Activated naive CD4-positive, alpha-beta T cell treated with anti-CD3 and anti-CD28 coated beads, Interleukin-2, amount 10 ng/mL, durations not matched to agents 7 days and 5 days (primary cell): ENCODE measurements at regions not wholly inside any gene's neighbourhood (a gene's known extent, or its start where the extent isn't known, plus 50 kb on each side); places are given as distances from the start of the nearest gene placed in this dataset.
"Not testable (repeated sequence)": the region's sequence is repeated elsewhere in the genome, so short reads cannot be mapped to it uniquely, and the experiment has no call there.

Source experiments
- CTCF ChIA-PET: fragments of 350-600 bp; sonication (Branson Sonifier 250); formaldehyde crosslinking; loops from one replicate; lab custom pipeline; 2021; ENCODE audit warnings: antibody characterized with exemption; lab: Charles Lee
- DNase-seq: peaks from one replicate; pipeline ENCODE4 v3.0.0-alpha.2; 2020
- H3K27ac Mint-ChIP-seq: one replicate; pipeline ENCODE4 v1.8.0; 2021; ENCODE audit warnings: mild to moderate bottlenecking, moderate library complexity, mixed read lengths
- H3K27me3 Mint-ChIP-seq: one replicate; pipeline ENCODE4 v1.8.0; 2021; ENCODE audit warnings: mild to moderate bottlenecking, mixed read lengths
- H3K36me3 Mint-ChIP-seq: one replicate; pipeline ENCODE4 v1.8.0; 2021; ENCODE audit warnings: mixed read lengths
- H3K4me1 Mint-ChIP-seq: one replicate; pipeline ENCODE4 v1.8.0; 2021; ENCODE audit warnings: mixed read lengths
- H3K4me3 Mint-ChIP-seq: one replicate; pipeline ENCODE4 v1.8.0; 2021; ENCODE audit warnings: mild to moderate bottlenecking, moderate library complexity, mixed read lengths
- H3K9me3 Mint-ChIP-seq: one replicate; pipeline ENCODE4 v1.8.0; 2021; ENCODE audit warnings: mixed read lengths

DNA sequence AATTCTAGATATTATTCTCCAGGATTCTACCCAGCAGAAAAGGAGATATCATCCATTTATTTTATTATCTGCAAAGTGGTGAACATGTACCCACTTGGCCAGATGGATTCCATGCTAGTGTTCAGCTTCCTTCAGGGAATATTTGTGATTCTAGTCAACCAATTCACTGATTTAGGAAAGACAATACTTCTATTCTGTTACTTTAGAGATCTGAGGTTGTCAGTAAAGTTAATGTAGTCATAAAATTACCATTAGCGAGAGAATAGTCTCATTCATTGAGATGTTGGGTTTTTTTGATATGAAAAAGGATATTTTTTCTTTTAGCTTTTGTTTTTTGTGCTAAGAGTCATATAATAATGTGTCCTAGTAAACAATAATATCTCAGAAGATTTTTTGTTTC lies 222.8 kb downstream of the CGGBP1 start:
- H3K9me3 Mint-ChIP-seq = no peaks in the 10 kb centered on the region
- H3K27ac Mint-ChIP-seq = no peak overlapping the region
- no peaks in the 10 kb centered on the region for H3K4me1 Mint-ChIP-seq
- H3K27me3 Mint-ChIP-seq = no peaks in the 10 kb centered on the region
- no peaks in the 10 kb centered on the region for H3K36me3 Mint-ChIP-seq
- DNase-seq = no peak
- no peak overlapping the region for H3K4me3 Mint-ChIP-seq
- CTCF ChIA-PET = interaction anchor here (0.8 kb wide), 1 partner anchor 64 kb away, joined by 3 read pairs; no protein-coding TSS in a partner anchor

DNA sequence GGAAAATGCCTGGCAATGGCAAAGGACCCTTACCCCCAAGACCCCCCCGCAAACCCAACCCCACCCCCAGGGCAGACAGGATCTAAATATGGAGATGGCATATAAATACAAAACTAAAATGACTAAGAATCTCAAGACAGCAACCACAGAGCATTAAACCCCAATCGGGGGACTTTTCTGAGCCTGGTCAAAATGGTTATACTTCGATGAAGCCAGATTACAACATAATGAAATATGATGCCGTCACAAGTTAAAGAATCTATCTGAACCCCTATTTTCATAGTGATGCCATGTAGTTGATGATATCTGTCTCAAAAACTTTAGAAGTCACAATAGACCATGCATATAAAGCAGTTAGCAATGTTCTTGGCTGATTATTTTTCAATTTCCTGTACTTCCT lies 223.6 kb downstream of the CGGBP1 start:
- no peak for DNase-seq
- Mint-ChIP-seq H3K4me1 (no peaks in the 10 kb centered on the region), H3K27ac (no peak overlapping the region), H3K27me3 (no peaks in the 10 kb centered on the region), H3K4me3 (no peak overlapping the region), H3K36me3 (no peaks in the 10 kb centered on the region), H3K9me3 (no peaks in the 10 kb centered on the region)
- CTCF ChIA-PET = no interaction called here

DNA sequence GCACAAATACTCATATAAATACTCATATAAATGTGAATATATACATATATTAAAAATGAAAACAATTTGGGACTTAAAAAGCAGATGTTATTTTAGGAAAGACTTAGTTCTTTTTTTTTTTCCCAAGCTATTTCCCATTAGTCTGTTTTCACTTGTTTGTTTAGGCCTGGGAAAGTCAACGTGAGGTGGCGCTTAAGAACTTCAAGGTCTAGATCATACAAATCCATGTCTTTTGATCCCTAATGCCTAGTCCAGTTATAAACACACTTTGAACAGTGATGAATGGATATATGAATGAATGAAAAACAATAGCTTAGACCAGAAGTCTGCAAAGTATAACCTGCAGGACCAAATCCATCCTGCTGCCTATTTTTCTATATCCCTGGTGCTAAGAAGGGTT lies 224.5 kb downstream of the CGGBP1 start:
- CTCF ChIA-PET = no interaction called here
- no peak overlapping the region for H3K27ac Mint-ChIP-seq
- no peaks in the 10 kb centered on the region for H3K9me3 Mint-ChIP-seq
- no peaks in the 10 kb centered on the region for H3K27me3 Mint-ChIP-seq
- no peak overlapping the region for H3K4me3 Mint-ChIP-seq
- DNase-seq = no peak
- H3K36me3 Mint-ChIP-seq = no peaks in the 10 kb centered on the region
- H3K4me1 Mint-ChIP-seq = no peaks in the 10 kb centered on the region

DNA sequence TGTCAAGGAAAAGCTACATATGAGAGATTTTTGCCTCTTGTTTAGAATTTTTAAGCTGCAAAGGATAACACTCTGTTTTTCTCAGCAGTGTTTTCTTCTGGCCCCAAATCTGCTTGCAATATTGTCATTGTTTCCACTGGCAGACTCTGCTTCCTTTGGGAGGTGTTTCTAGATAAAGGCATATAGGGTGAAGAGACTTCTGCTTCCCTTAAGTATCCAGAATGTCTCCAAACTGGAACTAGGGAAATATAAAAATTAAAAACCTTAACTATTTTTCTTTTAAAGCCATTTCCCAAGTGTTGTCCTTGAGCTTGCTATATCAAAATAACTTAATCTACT lies 225.8 kb downstream of the CGGBP1 start:
- Mint-ChIP-seq H3K9me3 (no peaks in the 10 kb centered on the region), H3K36me3 (no peaks in the 10 kb centered on the region), H3K27ac (no peak overlapping the region), H3K27me3 (no peaks in the 10 kb centered on the region), H3K4me1 (no peaks in the 10 kb centered on the region), H3K4me3 (no peak overlapping the region)
- DNase-seq = no peak
- CTCF ChIA-PET = no interaction called here

DNA sequence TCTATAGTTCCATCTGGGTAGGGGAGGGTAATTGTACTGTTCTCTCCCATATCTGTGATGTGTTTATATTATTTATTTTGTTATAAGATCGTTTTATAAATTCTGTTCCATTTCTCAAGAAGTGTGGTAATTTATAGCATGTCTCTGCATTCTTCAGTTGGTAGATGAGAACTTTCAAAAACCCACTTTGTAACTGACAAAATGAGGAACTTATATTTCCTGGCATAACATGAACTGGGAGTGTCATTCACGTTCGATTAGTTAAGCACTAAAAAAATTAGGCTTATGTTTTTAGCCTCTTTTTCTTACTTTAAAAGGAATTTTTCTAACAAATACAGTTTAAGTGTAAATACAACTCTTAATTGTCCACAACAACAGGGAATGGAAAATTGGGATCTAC lies 230.8 kb downstream of the CGGBP1 start:
- DNase-seq = no peak
- no peaks in the 10 kb centered on the region for H3K4me1 Mint-ChIP-seq
- H3K27me3 Mint-ChIP-seq = no peaks in the 10 kb centered on the region
- H3K9me3 Mint-ChIP-seq = no peaks in the 10 kb centered on the region
- H3K4me3 Mint-ChIP-seq = no peak overlapping the region
- H3K36me3 Mint-ChIP-seq = no peaks in the 10 kb centered on the region
- CTCF ChIA-PET = no interaction called here
- no peak overlapping the region for H3K27ac Mint-ChIP-seq

DNA sequence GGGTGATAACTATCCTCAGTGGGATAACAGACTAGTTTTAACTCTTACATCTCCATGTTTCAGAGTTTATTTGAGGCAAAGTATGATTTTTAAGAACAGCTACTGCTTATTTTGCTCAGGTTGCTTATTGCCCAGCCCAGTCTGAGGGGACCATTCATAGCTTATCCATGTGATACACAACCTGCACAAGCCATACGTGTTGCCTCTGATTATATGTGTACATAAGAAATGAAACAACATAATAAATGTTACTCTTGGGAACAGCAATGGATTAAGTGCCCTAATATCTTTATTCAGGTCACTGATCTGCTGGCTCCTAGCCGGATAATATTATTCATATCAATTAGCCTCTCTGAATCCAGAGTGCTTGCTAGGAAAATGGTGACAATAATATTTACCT lies 236.2 kb downstream of the CGGBP1 start:
- Mint-ChIP-seq H3K27me3 (no peaks in the 10 kb centered on the region), H3K4me1 (no peaks in the 10 kb centered on the region), H3K36me3 (no peaks in the 10 kb centered on the region), H3K27ac (no peak overlapping the region), H3K4me3 (no peak overlapping the region), H3K9me3 (no peaks in the 10 kb centered on the region)
- CTCF ChIA-PET = no interaction called here
- DNase-seq = no peak

DNA sequence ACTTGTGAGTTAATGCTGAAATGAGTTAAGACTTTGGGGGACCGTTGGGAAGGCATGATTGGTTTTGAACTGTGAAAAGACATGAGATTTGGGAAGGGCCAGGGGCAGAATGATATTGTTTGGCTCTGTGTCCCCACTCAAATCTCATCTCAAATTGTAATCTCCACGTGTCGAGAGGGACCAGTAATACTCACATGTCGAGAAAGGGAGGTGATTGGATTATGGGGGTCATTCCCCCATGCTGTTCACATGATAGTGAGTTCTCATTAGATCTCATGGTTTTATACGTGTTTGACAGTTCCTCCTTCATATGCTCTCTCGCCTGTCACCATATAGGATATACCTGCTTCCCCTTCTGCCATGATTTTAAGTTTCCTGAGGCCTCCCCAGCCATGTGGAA lies 245.3 kb downstream of the CGGBP1 start:
- H3K27ac Mint-ChIP-seq, H3K4me1 Mint-ChIP-seq, H3K27me3 Mint-ChIP-seq, CTCF ChIA-PET, DNase-seq, H3K36me3 Mint-ChIP-seq, H3K4me3 Mint-ChIP-seq, H3K9me3 Mint-ChIP-seq: not testable (repeated sequence)

DNA sequence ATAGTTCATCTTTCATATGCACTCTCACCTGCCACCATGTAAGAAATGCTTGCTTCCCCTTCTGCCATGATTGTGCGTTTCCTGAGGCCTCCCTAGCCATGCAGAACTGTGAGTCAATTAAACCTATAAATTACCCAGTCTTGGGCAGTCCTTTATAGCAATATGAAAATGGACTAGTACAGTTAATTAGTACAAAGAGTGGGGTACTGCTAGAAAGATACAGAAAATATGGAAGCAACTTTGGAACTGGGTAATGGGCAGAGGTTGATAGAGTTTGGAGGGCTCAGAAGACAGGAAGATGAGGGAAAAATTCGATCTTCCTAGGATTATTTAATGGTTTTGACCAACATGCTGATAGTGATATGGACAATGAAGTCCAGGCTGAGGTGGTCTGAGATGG lies 246.9 kb downstream of the CGGBP1 start:
- H3K9me3 Mint-ChIP-seq = no peaks in the 10 kb centered on the region
- H3K27ac Mint-ChIP-seq = no peak overlapping the region
- CTCF ChIA-PET = no interaction called here
- no peak overlapping the region for H3K4me3 Mint-ChIP-seq
- no peaks in the 10 kb centered on the region for H3K4me1 Mint-ChIP-seq
- no peak for DNase-seq
- no peaks in the 10 kb centered on the region for H3K36me3 Mint-ChIP-seq
- no peaks in the 10 kb centered on the region for H3K27me3 Mint-ChIP-seq

DNA sequence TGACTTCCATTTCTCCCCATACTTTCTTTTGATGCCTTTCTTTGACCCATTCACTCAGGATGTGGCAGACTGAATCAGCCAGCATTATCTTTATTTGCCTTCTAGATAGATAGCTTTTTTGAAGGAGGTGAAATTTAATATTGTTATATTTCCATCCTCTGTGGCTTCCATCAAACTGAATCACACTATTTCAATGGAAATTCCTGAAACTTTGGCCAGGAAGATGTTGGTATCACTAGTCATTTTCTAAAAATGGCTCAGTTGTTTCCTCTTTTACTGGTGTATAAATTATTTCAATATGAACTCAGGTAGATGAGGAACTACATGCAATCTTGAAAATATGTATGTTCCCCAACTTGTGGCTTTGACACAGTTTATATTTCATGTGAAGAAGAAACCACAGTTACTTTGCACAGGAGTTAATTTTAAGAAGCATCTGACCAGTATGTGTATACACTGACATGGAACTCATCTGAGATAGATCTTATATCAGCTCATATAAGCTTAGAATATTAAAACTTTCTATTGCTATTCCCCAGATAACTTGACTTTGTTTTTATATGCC lies 248.3 kb downstream of the CGGBP1 start:
- Mint-ChIP-seq H3K36me3 (no peaks in the 10 kb centered on the region), H3K27ac (no peak overlapping the region), H3K4me1 (peaks cover 3% of the 10 kb centered on the region), H3K9me3 (no peaks in the 10 kb centered on the region), H3K27me3 (no peaks in the 10 kb centered on the region), H3K4me3 (no peak overlapping the region)
- DNase-seq = no peak
- CTCF ChIA-PET = no interaction called here

DNA sequence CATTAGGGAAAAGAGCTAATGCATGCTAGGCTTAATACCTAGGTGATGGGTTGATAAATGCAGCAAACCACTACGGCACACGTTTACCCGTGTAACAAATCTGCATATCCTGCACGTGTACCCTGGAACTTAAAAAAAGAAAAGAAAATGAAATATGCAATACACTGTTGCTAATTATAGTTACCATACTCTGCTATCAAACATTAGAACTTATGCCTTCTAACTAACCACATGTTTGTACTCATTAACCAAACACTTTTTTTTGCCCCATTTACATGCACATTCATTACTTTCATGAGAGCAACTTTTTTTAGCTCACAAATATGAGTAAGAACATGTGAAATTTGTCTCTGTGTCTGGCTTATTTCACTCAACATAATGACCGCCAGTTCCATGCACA lies 253.1 kb downstream of the CGGBP1 start:
- no peaks in the 10 kb centered on the region for H3K36me3 Mint-ChIP-seq
- no peak for DNase-seq
- H3K27me3 Mint-ChIP-seq = peaks cover 7% of the 10 kb centered on the region
- no peak overlapping the region for H3K27ac Mint-ChIP-seq
- peaks cover 3% of the 10 kb centered on the region for H3K4me1 Mint-ChIP-seq
- no peaks in the 10 kb centered on the region for H3K9me3 Mint-ChIP-seq
- no peak overlapping the region for H3K4me3 Mint-ChIP-seq
- CTCF ChIA-PET = no interaction called here

DNA sequence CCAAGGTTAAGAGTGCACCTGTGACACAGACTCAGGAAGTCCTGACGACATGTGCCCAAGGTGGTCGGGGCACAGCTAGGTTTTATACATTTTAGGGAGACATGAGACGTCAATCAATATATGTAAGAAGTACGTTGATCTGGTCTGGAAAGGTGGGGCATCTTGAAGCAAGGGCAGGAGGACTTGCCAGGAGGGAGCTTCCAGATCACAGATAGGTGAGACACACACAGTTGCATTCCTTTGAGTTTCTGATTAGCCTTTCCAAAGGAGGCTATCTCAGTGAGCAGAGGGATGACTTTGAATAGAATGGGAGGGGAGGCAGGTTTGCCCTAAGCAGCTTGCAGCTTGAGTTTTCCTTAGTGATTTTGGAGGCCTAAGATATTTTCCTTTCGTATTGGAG lies 257.4 kb downstream of the CGGBP1 start:
- CTCF ChIA-PET = interaction anchor here (1.0 kb wide), 1 partner anchor 29 kb away, joined by 4 read pairs; no protein-coding TSS in a partner anchor
- Mint-ChIP-seq H3K27me3 (peaks cover 18% of the 10 kb centered on the region), H3K4me3 (no peak overlapping the region), H3K36me3 (no peaks in the 10 kb centered on the region), H3K9me3 (no peaks in the 10 kb centered on the region), H3K27ac (no peak overlapping the region), H3K4me1 (peaks cover 3% of the 10 kb centered on the region)
- DNase-seq = no peak

DNA sequence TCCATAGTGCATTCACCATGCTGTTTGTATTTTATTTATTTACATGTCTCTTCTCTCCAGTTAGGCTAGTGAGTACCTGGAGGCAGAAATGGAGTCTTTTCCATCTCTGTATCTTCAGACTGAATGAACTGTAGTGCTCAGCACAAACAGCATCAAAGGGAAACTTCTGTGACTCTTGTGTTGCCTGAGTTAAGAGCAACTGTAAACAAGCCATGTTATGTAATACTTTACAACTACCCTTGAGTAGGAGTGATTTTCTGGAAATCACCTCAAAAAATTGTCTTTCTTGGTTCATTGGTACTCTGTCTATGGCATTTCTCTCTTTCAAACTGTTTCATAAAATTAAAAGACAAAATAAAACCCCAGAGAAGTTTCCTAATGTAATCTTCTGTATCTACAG lies 258.3 kb downstream of the CGGBP1 start:
- Mint-ChIP-seq H3K36me3 (no peaks in the 10 kb centered on the region), H3K27me3 (peaks cover 23% of the 10 kb centered on the region), H3K4me1 (peaks cover 9% of the 10 kb centered on the region), H3K27ac (no peak overlapping the region), H3K9me3 (no peaks in the 10 kb centered on the region), H3K4me3 (no peak overlapping the region)
- CTCF ChIA-PET = interaction anchor here (0.6 to 1.0 kb wide), 2 partner anchors 29 to 303 kb away, joined by 4 read pairs; no protein-coding TSS in a partner anchor
- no peak for DNase-seq

DNA sequence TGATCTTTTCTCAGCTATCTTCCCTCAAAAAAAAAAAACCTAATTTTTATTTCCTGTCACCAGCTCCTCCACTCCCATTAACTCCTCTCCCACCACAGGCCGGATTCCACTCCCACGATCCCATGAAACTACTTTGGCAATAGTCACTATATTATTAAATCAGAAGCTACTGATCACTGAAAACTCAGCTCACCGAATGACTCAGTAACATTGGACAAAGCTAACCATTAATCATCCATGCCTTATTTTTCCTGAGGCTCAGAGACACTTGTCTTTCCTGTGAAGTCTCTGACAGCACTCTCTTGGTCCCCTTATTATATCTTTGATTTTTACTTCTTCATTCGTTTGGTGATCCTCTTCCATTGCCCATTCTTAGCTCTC lies 260.2 kb downstream of the CGGBP1 start:
- Mint-ChIP-seq H3K9me3 (no peaks in the 10 kb centered on the region), H3K36me3 (no peaks in the 10 kb centered on the region), H3K27ac (no peak overlapping the region), H3K27me3 (peaks cover 31% of the 10 kb centered on the region), H3K4me1 (peaks cover 9% of the 10 kb centered on the region), H3K4me3 (no peak overlapping the region)
- no peak for DNase-seq
- CTCF ChIA-PET = interaction anchor here (1.1 kb wide), 1 partner anchor 8 kb away, joined by 3 read pairs; no protein-coding TSS in a partner anchor

DNA sequence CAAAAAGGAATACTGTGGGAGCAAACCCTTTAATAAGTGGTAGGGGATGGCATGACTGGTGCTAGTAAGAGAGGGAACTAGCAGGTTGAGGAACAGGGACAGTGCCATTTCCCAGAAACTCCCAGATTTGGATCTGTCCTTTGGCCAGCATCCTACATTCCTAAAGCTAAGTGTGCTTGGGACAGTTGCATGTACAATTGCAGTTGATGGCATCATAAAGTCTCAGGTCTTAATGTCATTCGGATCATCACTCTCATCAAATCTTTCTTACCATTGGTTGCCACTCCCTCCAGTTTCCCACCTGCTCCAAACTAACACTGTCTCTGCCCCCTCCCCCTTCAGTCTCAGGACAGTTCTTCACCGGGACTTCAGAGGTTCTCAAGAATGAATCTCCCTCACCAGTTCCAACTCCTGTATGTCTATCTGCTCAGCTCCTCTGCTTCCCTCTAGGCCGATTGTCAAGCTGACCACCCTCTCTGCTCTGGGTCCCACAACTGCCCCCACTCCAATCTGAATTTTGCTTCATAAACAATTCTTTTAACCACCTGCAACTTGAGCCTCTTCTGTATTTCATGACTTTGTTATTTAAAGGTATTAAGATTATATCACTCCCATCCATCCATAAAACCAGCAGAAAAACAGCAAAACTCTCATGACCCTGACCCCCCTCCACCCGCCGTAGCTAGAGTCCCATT lies 260.8 kb downstream of the CGGBP1 start:
- CTCF ChIA-PET = interaction anchor here (0.7 to 1.1 kb wide), 2 partner anchors 8 to 34 kb away, joined by 3 read pairs; no protein-coding TSS in a partner anchor
- Mint-ChIP-seq H3K36me3 (no peaks in the 10 kb centered on the region), H3K27ac (no peak overlapping the region), H3K27me3 (peaks cover 37% of the 10 kb centered on the region), H3K9me3 (no peaks in the 10 kb centered on the region), H3K4me3 (no peak overlapping the region), H3K4me1 (peaks cover 14% of the 10 kb centered on the region)
- DNase-seq = no peak

DNA sequence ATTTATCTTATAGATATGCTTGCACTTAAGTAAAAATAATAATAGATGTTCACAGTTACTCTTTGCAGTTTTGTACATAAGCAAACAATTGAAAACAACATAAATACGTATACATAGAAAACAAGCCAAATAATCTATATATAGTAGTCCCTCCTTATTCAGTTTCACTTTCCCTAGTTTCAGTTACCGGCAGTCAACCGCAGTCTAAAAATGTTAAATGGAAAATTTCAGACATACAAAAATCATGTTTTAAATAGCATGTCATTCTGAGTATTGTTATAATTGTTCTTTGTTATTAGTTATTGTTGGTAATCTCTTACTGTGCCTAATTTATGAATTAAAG lies 262.0 kb downstream of the CGGBP1 start:
- Mint-ChIP-seq H3K27me3 (peaks cover 45% of the 10 kb centered on the region), H3K36me3 (no peaks in the 10 kb centered on the region), H3K4me3 (no peak overlapping the region), H3K27ac (no peak overlapping the region), H3K4me1 (peaks cover 19% of the 10 kb centered on the region), H3K9me3 (no peaks in the 10 kb centered on the region)
- no peak for DNase-seq
- CTCF ChIA-PET = no interaction called here
